MM.1S (cell line): ENCODE measurements at regions not wholly inside any gene's neighbourhood (a gene's known extent, or its start where the extent isn't known, plus 50 kb on each side); places are given as distances from the start of the nearest gene placed in this dataset.
"Not testable (repeated sequence)": the region's sequence is repeated elsewhere in the genome, so short reads cannot be mapped to it uniquely, and the experiment has no call there.

Experiments used
- EZH2 ChIP-seq: fragments of 300-600 bp; sonication (generic); optimal IDR thresholded peaks from 2 replicates; pipeline ENCODE3; 2017; ENCODE audit warnings: low read depth, mild to moderate bottlenecking, antibody characterized with exemption, low read length, mixed read lengths
- EZH2phosphoT487 ChIP-seq: fragments of 300-600 bp; sonication (generic); IDR thresholded peaks from 2 replicates; pipeline ENCODE4 v1.6.1; 2018; ENCODE audit warnings: antibody characterized with exemption, low read length
- TF ChIP-seq, protein P1 (sequence below): fragments of 300-600 bp; sonication (generic); IDR thresholded peaks from 2 replicates; pipeline ENCODE4 v1.5.1; 2016; ENCODE audit warnings: antibody characterized with exemption, low read length, mixed read lengths

DNA sequence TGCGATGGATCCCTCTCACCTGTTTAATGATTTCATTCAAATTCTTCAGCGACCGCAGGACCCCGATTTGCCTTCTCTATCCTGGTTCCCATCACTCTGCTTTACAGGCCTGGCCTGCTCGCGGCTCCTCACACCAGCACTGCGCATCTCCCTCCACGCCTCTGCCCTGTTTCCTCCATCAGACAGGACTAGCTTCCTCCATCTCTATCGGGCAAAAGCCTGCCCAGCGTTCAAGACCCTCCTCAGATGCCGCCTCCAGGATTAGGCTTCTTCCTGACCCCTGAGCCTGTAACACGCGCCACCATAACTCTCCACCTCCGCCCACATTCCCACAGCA, 881.1 kb upstream of the DEFB115 start:
- not testable (repeated sequence) for TF ChIP-seq EZH2, EZH2phosphoT487
- TF ChIP-seq, protein P1, sequence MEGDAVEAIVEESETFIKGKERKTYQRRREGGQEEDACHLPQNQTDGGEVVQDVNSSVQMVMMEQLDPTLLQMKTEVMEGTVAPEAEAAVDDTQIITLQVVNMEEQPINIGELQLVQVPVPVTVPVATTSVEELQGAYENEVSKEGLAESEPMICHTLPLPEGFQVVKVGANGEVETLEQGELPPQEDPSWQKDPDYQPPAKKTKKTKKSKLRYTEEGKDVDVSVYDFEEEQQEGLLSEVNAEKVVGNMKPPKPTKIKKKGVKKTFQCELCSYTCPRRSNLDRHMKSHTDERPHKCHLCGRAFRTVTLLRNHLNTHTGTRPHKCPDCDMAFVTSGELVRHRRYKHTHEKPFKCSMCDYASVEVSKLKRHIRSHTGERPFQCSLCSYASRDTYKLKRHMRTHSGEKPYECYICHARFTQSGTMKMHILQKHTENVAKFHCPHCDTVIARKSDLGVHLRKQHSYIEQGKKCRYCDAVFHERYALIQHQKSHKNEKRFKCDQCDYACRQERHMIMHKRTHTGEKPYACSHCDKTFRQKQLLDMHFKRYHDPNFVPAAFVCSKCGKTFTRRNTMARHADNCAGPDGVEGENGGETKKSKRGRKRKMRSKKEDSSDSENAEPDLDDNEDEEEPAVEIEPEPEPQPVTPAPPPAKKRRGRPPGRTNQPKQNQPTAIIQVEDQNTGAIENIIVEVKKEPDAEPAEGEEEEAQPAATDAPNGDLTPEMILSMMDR, result not testable (repeated sequence)
